ENCODE measurements at regions not wholly inside any gene's neighbourhood (a gene's known extent, or its start where the extent isn't known, plus 50 kb on each side); places are given as distances from the start of the nearest gene placed in this dataset.

DNA sequence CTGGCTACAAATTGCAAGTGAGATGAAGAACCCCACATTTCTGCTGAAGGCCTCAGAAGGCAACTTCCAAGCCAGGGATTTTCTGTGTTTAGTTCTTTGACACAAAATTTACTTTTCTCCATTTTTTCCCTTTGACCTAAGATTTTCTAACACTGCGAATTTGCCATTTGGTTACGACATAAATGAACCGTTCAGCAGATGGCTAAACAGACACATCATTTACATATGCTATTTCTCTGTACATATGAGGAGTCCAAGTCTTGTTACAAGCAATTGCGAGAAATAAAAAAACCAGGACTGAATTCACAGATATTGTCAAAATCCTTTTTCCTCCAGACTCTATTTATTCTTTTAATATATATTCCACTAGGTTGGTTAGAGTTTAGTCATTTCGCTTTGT is 978.6 kb downstream of the NLGN4X start:
- TF ChIP-seq, protein P1, sequence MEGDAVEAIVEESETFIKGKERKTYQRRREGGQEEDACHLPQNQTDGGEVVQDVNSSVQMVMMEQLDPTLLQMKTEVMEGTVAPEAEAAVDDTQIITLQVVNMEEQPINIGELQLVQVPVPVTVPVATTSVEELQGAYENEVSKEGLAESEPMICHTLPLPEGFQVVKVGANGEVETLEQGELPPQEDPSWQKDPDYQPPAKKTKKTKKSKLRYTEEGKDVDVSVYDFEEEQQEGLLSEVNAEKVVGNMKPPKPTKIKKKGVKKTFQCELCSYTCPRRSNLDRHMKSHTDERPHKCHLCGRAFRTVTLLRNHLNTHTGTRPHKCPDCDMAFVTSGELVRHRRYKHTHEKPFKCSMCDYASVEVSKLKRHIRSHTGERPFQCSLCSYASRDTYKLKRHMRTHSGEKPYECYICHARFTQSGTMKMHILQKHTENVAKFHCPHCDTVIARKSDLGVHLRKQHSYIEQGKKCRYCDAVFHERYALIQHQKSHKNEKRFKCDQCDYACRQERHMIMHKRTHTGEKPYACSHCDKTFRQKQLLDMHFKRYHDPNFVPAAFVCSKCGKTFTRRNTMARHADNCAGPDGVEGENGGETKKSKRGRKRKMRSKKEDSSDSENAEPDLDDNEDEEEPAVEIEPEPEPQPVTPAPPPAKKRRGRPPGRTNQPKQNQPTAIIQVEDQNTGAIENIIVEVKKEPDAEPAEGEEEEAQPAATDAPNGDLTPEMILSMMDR (IDR thresholded peaks at IDR 0.05; ENCODE audit: low read depth, low read length, missing control alignments): no peak
- H3K36me3 ChIP-seq (replicated peaks): no peaks in the 10 kb centered on the region
- in situ Hi-C loops (cut with HindIII; ENCODE audit: low pct_ligation_motif_present, low sequenced_read_pairs): no loop called here
- no peak overlapping the region for H3K27ac ChIP-seq
- H3K4me3 ChIP-seq (ENCODE audit: low read depth, low read length): no peak overlapping the region
- no peak for DNase-seq
- H3K27me3 ChIP-seq (replicated peaks): no peaks in the 10 kb centered on the region

DNA sequence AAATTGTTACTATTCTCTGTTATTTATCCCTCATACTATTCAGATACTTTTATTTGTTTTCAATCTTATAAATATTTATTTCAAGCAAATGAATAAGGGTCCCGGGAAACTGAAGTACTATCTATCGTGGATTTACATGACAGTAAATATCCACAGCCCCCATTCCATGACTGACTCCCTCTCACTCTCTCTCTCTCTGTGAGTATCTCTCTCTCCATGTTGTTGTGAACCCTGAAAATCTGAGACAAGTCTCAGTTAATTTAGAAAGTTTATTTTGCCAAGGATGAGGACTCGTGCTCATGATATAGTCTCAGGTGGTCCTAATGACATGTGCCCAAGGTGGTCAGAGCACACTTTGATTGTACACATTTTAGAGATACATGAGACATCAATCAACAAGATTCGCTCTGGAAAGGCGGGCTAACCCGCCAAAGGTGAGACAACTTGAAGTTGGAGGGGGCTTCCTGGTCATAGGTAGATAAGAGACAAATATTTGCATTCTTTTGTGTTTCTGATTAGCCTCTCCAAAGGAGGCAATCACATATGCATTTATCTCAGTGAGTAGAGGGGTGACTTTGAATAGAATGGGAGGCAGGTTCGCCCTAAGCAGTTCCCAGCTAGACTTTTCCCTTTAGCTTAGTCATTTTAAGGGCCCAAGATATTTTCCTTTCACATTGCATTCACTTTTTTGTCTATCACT is 986.4 kb downstream of the NLGN4X start:
- Histone ChIP-seq H3K27ac (no peak overlapping the region), H3K36me3 (replicated peaks) (no peaks in the 10 kb centered on the region), H3K4me3 (ENCODE audit: low read depth, low read length) (no peak overlapping the region), H3K27me3 (replicated peaks) (no peaks in the 10 kb centered on the region)
- in situ Hi-C loops (cut with HindIII; ENCODE audit: low pct_ligation_motif_present, low sequenced_read_pairs): no loop called here
- TF ChIP-seq, protein P1 (IDR thresholded peaks at IDR 0.05; ENCODE audit: low read depth, low read length, missing control alignments): no peak
- DNase-seq: no peak

DNA sequence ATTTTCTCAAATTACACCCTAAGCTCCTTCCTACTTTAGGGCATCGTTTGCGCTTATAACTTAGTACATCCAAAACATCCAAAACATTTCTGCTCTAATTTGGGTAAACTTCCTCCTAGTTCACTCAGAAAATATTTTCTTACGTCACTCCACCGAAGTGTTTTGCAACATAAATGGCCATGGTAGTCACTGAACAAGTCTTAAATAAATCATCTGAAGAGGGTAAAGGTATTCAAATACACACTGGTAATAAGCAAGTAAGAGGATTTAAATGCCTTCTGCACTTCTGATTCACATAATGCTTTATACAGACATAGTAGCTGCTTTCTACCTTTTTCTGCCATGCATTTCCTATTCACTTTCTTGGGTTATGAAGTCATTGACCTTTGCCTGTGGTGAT is 991.9 kb downstream of the NLGN4X start:
- no peak for DNase-seq
- in situ Hi-C loops (cut with HindIII; ENCODE audit: low pct_ligation_motif_present, low sequenced_read_pairs): no loop called here
- no peaks in the 10 kb centered on the region for H3K36me3 ChIP-seq (replicated peaks)
- no peaks in the 10 kb centered on the region for H3K27me3 ChIP-seq (replicated peaks)
- H3K4me3 ChIP-seq (ENCODE audit: low read depth, low read length): no peak overlapping the region
- H3K27ac ChIP-seq: no peak overlapping the region
- TF ChIP-seq, protein P1 (IDR thresholded peaks at IDR 0.05; ENCODE audit: low read depth, low read length, missing control alignments): no peak

DNA sequence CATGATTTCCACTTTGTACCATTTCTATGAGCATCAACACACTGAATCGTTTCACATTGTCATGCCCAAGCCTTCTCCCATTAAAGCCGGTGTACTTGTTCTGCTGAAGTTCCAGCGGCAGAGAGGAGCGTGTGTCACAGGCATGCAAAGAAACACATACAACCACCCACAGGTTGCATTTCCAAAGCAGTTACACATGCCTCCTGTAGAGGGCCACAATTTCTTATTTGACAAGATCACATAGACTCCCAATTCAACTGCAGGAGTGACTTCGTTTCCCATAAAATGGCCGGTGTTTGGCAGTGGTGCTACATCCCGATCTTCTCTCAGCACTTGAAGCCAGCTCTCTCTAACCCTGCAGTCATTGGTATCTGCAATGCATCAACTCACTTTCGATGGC is 992.6 kb downstream of the NLGN4X start:
- Histone ChIP-seq H3K4me3 (ENCODE audit: low read depth, low read length) (no peak overlapping the region), H3K36me3 (replicated peaks) (no peaks in the 10 kb centered on the region), H3K27me3 (replicated peaks) (no peaks in the 10 kb centered on the region), H3K27ac (no peak overlapping the region)
- in situ Hi-C loops (cut with HindIII; ENCODE audit: low pct_ligation_motif_present, low sequenced_read_pairs): no loop called here
- TF ChIP-seq, protein P1 (IDR thresholded peaks at IDR 0.05; ENCODE audit: low read depth, low read length, missing control alignments): no peak
- no peak for DNase-seq

DNA sequence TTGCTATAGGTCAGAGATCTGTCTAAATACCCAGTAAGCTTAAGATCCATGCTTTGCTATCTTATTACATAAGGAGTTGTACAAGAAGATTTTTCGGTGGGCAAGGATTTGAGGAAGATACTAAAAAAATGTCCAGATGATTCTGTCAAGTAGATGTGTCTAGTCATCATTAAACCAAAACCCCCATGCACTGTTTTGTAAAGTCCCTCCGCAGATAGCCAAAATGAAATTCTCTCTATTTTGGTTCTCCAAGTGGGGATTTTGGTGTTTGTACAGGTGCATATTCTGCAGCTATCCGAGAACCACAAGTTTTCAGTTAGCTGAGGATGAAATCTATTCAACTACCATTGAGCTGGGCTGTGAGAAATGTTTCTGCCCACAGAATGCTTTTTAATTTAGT is 994.8 kb downstream of the NLGN4X start:
- Histone ChIP-seq H3K27me3 (replicated peaks) (no peaks in the 10 kb centered on the region), H3K36me3 (replicated peaks) (no peaks in the 10 kb centered on the region), H3K4me3 (ENCODE audit: low read depth, low read length) (no peak overlapping the region), H3K27ac (no peak overlapping the region)
- TF ChIP-seq, protein P1 (IDR thresholded peaks at IDR 0.05; ENCODE audit: low read depth, low read length, missing control alignments): no peak
- in situ Hi-C loops (cut with HindIII; ENCODE audit: low pct_ligation_motif_present, low sequenced_read_pairs): no loop called here
- DNase-seq: no peak

DNA sequence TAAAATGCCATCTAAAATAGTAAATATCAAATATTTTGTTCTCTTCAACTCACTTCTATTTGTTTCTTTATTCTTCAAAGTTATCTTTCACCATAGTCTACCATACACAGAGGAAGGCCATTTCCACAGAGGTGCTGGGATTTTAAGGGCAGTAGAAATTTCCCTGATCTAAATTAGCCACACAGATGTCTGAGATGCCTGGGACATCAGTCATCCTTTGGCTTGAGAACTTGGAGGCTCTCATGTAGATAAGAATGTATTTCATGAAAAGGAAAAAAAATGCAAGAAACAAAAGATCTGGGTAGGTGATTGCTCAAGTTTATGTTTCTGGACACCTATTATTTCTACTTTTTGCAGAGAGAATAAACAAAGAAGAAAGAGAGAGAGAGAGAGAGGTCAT is 1008.2 kb downstream of the NLGN4X start:
- no peak for DNase-seq
- Histone ChIP-seq H3K36me3 (replicated peaks) (no peaks in the 10 kb centered on the region), H3K4me3 (ENCODE audit: low read depth, low read length) (no peak overlapping the region), H3K27ac (no peak overlapping the region), H3K27me3 (replicated peaks) (no peaks in the 10 kb centered on the region)
- in situ Hi-C loops (cut with HindIII; ENCODE audit: low pct_ligation_motif_present, low sequenced_read_pairs): no loop called here
- TF ChIP-seq, protein P1 (IDR thresholded peaks at IDR 0.05; ENCODE audit: low read depth, low read length, missing control alignments): no peak

Data from brain microvascular endothelial cell (primary cell).